Mammary epithelial cell (primary cell): ENCODE measurements at regions not wholly inside any gene's neighbourhood (a gene's known extent, or its start where the extent isn't known, plus 50 kb on each side); places are given as distances from the start of the nearest gene placed in this dataset.

Experiments used
- EZH2 ChIP-seq: IDR thresholded peaks from 2 replicates; pipeline ENCODE4 v1.6.1; 2012; ENCODE audit warnings: low read length, inconsistent platforms, borderline replicate concordance
- TF ChIP-seq, protein P1 (sequence below), 2 donors: IDR thresholded peaks in 1 of 2; conservative IDR thresholded peaks in 1 of 2; 2 replicates each; pipeline ENCODE4 v1.5.1; 2011 to 2012; ENCODE audit warnings: inconsistent platforms in 2 of 2, low read length in 2 of 2, mild to moderate bottlenecking in 2 of 2, control low read depth in 1 of 2, low read depth in 1 of 2; ENCODE audit not compliant: insufficient read depth in 1 of 2; ENCODE audit errors: extremely low read depth in 1 of 2

DNA sequence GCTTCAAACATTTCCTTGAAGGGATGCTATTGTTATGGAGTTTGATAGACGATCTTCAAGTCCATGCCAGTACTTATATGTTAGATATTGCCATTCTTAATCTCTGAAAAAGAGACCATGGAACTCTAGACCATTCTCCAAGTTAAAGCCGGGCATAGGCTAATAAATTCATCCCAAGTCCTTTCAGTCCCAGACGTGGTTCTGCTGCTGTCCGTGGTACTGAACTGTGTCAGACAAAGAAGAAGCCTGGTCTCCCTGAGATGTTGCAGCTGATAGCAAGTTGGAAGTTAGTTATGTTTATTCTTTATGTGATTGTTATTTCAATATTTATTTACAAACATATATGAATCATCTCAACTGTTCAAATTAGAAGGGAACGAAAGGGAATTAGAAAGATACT is 158.7 kb downstream of the NMUR2 start:
- TF ChIP-seq, protein P1, sequence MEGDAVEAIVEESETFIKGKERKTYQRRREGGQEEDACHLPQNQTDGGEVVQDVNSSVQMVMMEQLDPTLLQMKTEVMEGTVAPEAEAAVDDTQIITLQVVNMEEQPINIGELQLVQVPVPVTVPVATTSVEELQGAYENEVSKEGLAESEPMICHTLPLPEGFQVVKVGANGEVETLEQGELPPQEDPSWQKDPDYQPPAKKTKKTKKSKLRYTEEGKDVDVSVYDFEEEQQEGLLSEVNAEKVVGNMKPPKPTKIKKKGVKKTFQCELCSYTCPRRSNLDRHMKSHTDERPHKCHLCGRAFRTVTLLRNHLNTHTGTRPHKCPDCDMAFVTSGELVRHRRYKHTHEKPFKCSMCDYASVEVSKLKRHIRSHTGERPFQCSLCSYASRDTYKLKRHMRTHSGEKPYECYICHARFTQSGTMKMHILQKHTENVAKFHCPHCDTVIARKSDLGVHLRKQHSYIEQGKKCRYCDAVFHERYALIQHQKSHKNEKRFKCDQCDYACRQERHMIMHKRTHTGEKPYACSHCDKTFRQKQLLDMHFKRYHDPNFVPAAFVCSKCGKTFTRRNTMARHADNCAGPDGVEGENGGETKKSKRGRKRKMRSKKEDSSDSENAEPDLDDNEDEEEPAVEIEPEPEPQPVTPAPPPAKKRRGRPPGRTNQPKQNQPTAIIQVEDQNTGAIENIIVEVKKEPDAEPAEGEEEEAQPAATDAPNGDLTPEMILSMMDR (conservative IDR thresholded peaks at IDR 0.05 in 1 of 2, IDR thresholded peaks at IDR 0.05 in 1 of 2; ENCODE audit: extremely low read depth in 1 of 2, insufficient read depth in 1 of 2, low read depth in 1 of 2, low read length in 2 of 2): no peak
- no peak for TF ChIP-seq EZH2
